ENCODE measurements at regions not wholly inside any gene's neighbourhood (a gene's known extent, or its start where the extent isn't known, plus 50 kb on each side); places are given as distances from the start of the nearest gene placed in this dataset.

- DNase-seq (no peak), ATAC-seq (ENCODE audit: insufficient read depth, low FRiP score) (no peak)
- Histone ChIP-seq H3K4me1 (ENCODE audit: control insufficient read depth in 5 of 5, insufficient read depth in 5 of 5, low read length in 5 of 5) (no peaks in the 10 kb centered on the region), H3K27ac (ENCODE audit: low read depth in 1 of 2, low read length in 1 of 2) (no peak overlapping the region), H3K4me3 (no peak overlapping the region), H3K9ac (ENCODE audit: insufficient read depth in 1 of 2, low read length in 2 of 2) (no peak overlapping the region), H3K27me3 (ENCODE audit: control insufficient read depth in 3 of 3, insufficient read depth in 3 of 3, low read length in 2 of 3) (no peaks in the 10 kb centered on the region), H3K36me3 (ENCODE audit: control insufficient read depth in 4 of 4, insufficient read depth in 4 of 4, low read length in 4 of 4) (no peaks in the 10 kb centered on the region), H3K9me3 (ENCODE audit: control insufficient read depth in 4 of 4, insufficient read depth in 3 of 4, low read length in 3 of 4) (peaks cover 0 to 6% (median 3%) of the 10 kb centered on the region in 4 donors)
- TF ChIP-seq CTCF (IDR thresholded peaks at IDR 0.05; ENCODE audit: control extremely low read depth, extremely low read depth): no peak
- 61 to 68% methylated on average over 6 of the region's 6 CpGs for WGBS, 2 donors
Observed at GRCh38 chr16:54517181-54517580, 230.6 kb upstream of the IRX3 start.

GRCh38 chr16:54512467-54512995 lies 225.9 kb upstream of the IRX3 start:
- Histone ChIP-seq H3K27me3 (ENCODE audit: control insufficient read depth in 3 of 3, insufficient read depth in 3 of 3, low read length in 2 of 3) (no peaks in the 10 kb centered on the region), H3K9ac (ENCODE audit: insufficient read depth in 1 of 2, low read length in 2 of 2) (no peak overlapping the region), H3K27ac (ENCODE audit: low read depth in 1 of 2, low read length in 1 of 2) (no peak overlapping the region), H3K4me1 (ENCODE audit: control insufficient read depth in 5 of 5, insufficient read depth in 5 of 5, low read length in 5 of 5) (peaks cover 0 to 40% (median 15%) of the 10 kb centered on the region in 5 donors), H3K4me3 (no peak overlapping the region), H3K36me3 (ENCODE audit: control insufficient read depth in 4 of 4, insufficient read depth in 4 of 4, low read length in 4 of 4) (no peaks in the 10 kb centered on the region), H3K9me3 (ENCODE audit: control insufficient read depth in 4 of 4, insufficient read depth in 3 of 4, low read length in 3 of 4) (peaks cover 0 to 2% (median 0%) of the 10 kb centered on the region in 4 donors)
- ATAC-seq (ENCODE audit: insufficient read depth, low FRiP score) (no peak), DNase-seq (no peak)
- no peak for TF ChIP-seq CTCF (IDR thresholded peaks at IDR 0.05; ENCODE audit: control extremely low read depth, extremely low read depth)
- 88 to 89% methylated on average over 16 of the region's 16 CpGs for WGBS, 2 donors

GRCh38 chr16:54511222-54511731 lies 224.7 kb upstream of the IRX3 start:
- ATAC-seq (ENCODE audit: insufficient read depth, low FRiP score): no peak
- WGBS, 2 donors: 66 to 78% methylated on average over 3 of the region's 3 CpGs
- Histone ChIP-seq H3K36me3 (ENCODE audit: control insufficient read depth in 4 of 4, insufficient read depth in 4 of 4, low read length in 4 of 4) (no peaks in the 10 kb centered on the region), H3K9me3 (ENCODE audit: control insufficient read depth in 4 of 4, insufficient read depth in 3 of 4, low read length in 3 of 4) (no peaks in the 10 kb centered on the region), H3K4me3 (no peak overlapping the region), H3K9ac (ENCODE audit: insufficient read depth in 1 of 2, low read length in 2 of 2) (no peak overlapping the region), H3K4me1 (ENCODE audit: control insufficient read depth in 5 of 5, insufficient read depth in 5 of 5, low read length in 5 of 5) (peaks cover 0 to 52% (median 17%) of the 10 kb centered on the region in 5 donors), H3K27ac (ENCODE audit: low read depth in 1 of 2, low read length in 1 of 2) (no peak overlapping the region), H3K27me3 (ENCODE audit: control insufficient read depth in 3 of 3, insufficient read depth in 3 of 3, low read length in 2 of 3) (no peaks in the 10 kb centered on the region)
- peak in 1 of 3 donors; percentile 34 for DNase-seq
- no peak for TF ChIP-seq CTCF (IDR thresholded peaks at IDR 0.05; ENCODE audit: control extremely low read depth, extremely low read depth)
